B cell (primary cell): ENCODE measurements at regions not wholly inside any gene's neighbourhood (a gene's known extent, or its start where the extent isn't known, plus 50 kb on each side); places are given as distances from the start of the nearest gene placed in this dataset.

Experiments
- ATAC-seq: fragments of 200-7000 bp; cut with Tn5 transposase; one replicate; pipeline ENCODE4 v1.10.0; 2021; ENCODE audit warnings: low read depth, mild to moderate bottlenecking, moderate number of reproducible peaks, moderate library complexity
- CTCF ChIA-PET: fragments of 350-600 bp; sonication (Branson Sonifier 250); formaldehyde crosslinking; loops from one replicate; lab custom pipeline; 2021; ENCODE audit warnings: antibody characterized with exemption, inconsistent platforms; lab: Charles Lee
- POLR2A ChIA-PET: fragments of 350-600 bp; sonication (Branson Sonifier 250); formaldehyde crosslinking; loops from one replicate; lab custom pipeline; 2021; ENCODE audit warnings: antibody characterized with exemption; lab: Charles Lee
- DNase-seq: peaks from one replicate; pipeline ENCODE4 v3.0.0; 2013
- H2AFZ ChIP-seq: 2 replicates; pipeline ENCODE4 v1.6.1; 2012; ENCODE audit warnings: mild to moderate bottlenecking, low read depth, low read length; ENCODE audit not compliant: insufficient read depth, poor library complexity, severe bottlenecking
- H3K27ac ChIP-seq, 2 donors: 1 replicate in 1 of 2; 2 replicates in 1 of 2; pipeline ENCODE4 v1.5.1; 2012 to 2013; ENCODE audit warnings: low read length in 2 of 2, mild to moderate bottlenecking in 2 of 2, moderate library complexity in 1 of 2
- H3K27me3 ChIP-seq, 4 experiments: fragments of 200-600 bp in 1 of 4; sonication (generic) in 1 of 4; replicated peaks in 1 of 4; 1 replicate in 2 of 4; 2 replicates in 2 of 4; pipeline versions ENCODE4 v1.6.1 to v1.7.0; 2013 to 2016; ENCODE audit warnings: low read length in 3 of 4, mild to moderate bottlenecking in 2 of 4, mixed read lengths in 1 of 4, moderate library complexity in 1 of 4; ENCODE audit not compliant: insufficient read depth in 4 of 4, control insufficient read depth in 3 of 4; ENCODE audit errors: control extremely low read depth in 1 of 4
- H3K36me3 ChIP-seq, 2 experiments: replicated peaks in 1 of 2; 1 replicate in 1 of 2; 2 replicates in 1 of 2; pipeline versions ENCODE4 v1.6.1 to v1.7.1; 2013; ENCODE audit warnings: low read length in 1 of 2; ENCODE audit not compliant: insufficient read depth in 2 of 2, control insufficient read depth in 1 of 2; ENCODE audit errors: control extremely low read depth in 1 of 2, extremely low read depth in 1 of 2
- H3K4me1 ChIP-seq, 2 donors: fragments of 200-600 bp in 1 of 2; sonication (generic) in 1 of 2; 1 replicate in 1 of 2; 2 replicates in 1 of 2; pipeline versions ENCODE4 v1.5.1 to v1.6.1; 2013 to 2017; ENCODE audit warnings: low read length in 2 of 2; ENCODE audit not compliant: control insufficient read depth in 2 of 2, insufficient read depth in 2 of 2
- H3K4me2 ChIP-seq: replicated peaks from 2 replicates; pipeline ENCODE3; 2012; ENCODE audit warnings: mild to moderate bottlenecking, low read depth, low read length; ENCODE audit not compliant: poor library complexity, severe bottlenecking
- H3K4me3 ChIP-seq, 5 experiments: fragments of 200-600 bp in 1 of 5; sonication (generic) in 1 of 5; 1 replicate in 3 of 5; 2 replicates in 2 of 5; pipeline versions ENCODE4 v1.5.1 to v1.7.0; 2011 to 2016; ENCODE audit warnings: low read length in 4 of 5, mild to moderate bottlenecking in 4 of 5, low read depth in 2 of 5, control low read depth in 1 of 5, moderate library complexity in 1 of 5; ENCODE audit not compliant: insufficient read depth in 1 of 5; ENCODE audit errors: control extremely low read depth in 1 of 5, extremely low read depth in 1 of 5
- H3K79me2 ChIP-seq: fragments of 200-600 bp; sonication (generic); one replicate; pipeline ENCODE4 v1.6.0; 2016; ENCODE audit warnings: low read length; ENCODE audit not compliant: control insufficient read depth, insufficient read depth
- H3K9ac ChIP-seq: fragments of 200-600 bp; sonication (generic); 2 replicates; pipeline ENCODE4 v1.6.1; 2017; ENCODE audit warnings: mild to moderate bottlenecking, low read length, moderate library complexity
- H3K9me3 ChIP-seq, 3 donors: one replicate each; pipeline versions ENCODE4 v1.6.1 to v1.7.1; 2013; ENCODE audit warnings: low read length in 2 of 3; ENCODE audit not compliant: control insufficient read depth in 2 of 3, insufficient read depth in 1 of 3; ENCODE audit errors: control extremely low read depth in 1 of 3
- H4K20me1 ChIP-seq: 2 replicates; pipeline ENCODE4 v1.6.0; 2012; ENCODE audit warnings: mild to moderate bottlenecking, low read length; ENCODE audit not compliant: insufficient read depth, control insufficient read depth, poor library complexity, severe bottlenecking
- H3K27ac Mint-ChIP-seq: one replicate; pipeline ENCODE4 v1.8.0; 2021; ENCODE audit warnings: mixed read lengths
- H3K27me3 Mint-ChIP-seq: one replicate; pipeline ENCODE4 v1.8.0; 2021; ENCODE audit warnings: mixed read lengths
- H3K4me1 Mint-ChIP-seq: one replicate; pipeline ENCODE4 v1.8.0; 2021; ENCODE audit warnings: mixed read lengths
- H3K4me3 Mint-ChIP-seq: one replicate; pipeline ENCODE4 v1.8.0; 2021; ENCODE audit warnings: mixed read lengths
- H3K9me3 Mint-ChIP-seq: one replicate; pipeline ENCODE4 v1.8.0; 2022; ENCODE audit warnings: mixed read lengths; ENCODE audit not compliant: insufficient read depth
- CTCF ChIP-seq: fragments of 200-600 bp; IDR thresholded peaks from one replicate; pipeline ENCODE4 v1.8.0; 2022; ENCODE audit warnings: antibody characterized with exemption, mild to moderate bottlenecking
- EZH2 ChIP-seq: IDR thresholded peaks from 2 replicates; pipeline ENCODE4 v1.6.1; 2012; ENCODE audit warnings: borderline replicate concordance, low read depth, mild to moderate bottlenecking, moderate library complexity, low read length; ENCODE audit not compliant: insufficient read depth, poor library complexity, severe bottlenecking
- WGBS: methylation state at CpG from one replicate; pipeline ENCODE4 v1.1.5; 2013; ENCODE audit warnings: missing lambda C conversion rate; ENCODE audit not compliant: insufficient coverage; 5-methylcytosine and 5-hydroxymethylcytosine counted together
- intact Hi-C: fragments of 100-400 bp; cut with micrococcal nuclease; formaldehyde crosslinking; loops from one replicate; pipeline ENCODE4 v1.10.0; 2022

GRCh38 chr5:135657536-135658305, 78.9 kb upstream of the CXCL14 start:
- Histone ChIP-seq H3K36me3 (no peaks in the 10 kb centered on the region), H3K79me2 (no peaks in the 10 kb centered on the region), H3K27me3 (no peaks in the 10 kb centered on the region), H3K27ac (no peak overlapping the region), H3K4me2 (no peak overlapping the region), H3K4me1 (no peaks in the 10 kb centered on the region), H3K9ac (no peak overlapping the region), H2AFZ (no peak overlapping the region), H4K20me1 (no peaks in the 10 kb centered on the region), H3K9me3 (peaks cover 0 to 14% (median 4%) of the 10 kb centered on the region in 3 donors), H3K4me3 (no peak overlapping the region)
- TF ChIP-seq CTCF = no peak
- no peak for TF ChIP-seq EZH2
- Mint-ChIP-seq H3K27me3 (no peaks in the 10 kb centered on the region), H3K4me1 (no peaks in the 10 kb centered on the region), H3K9me3 (peaks cover 8% of the 10 kb centered on the region), H3K27ac (no peak overlapping the region), H3K4me3 (no peak overlapping the region)
- CTCF ChIA-PET = no interaction called here
- WGBS = 33% methylated on average over 1 of the region's 3 CpGs
- intact Hi-C loops = no loop called here
- POLR2A ChIA-PET = no interaction called here
- DNase-seq (no peak), ATAC-seq (no peak)

- no peak for DNase-seq
- Mint-ChIP-seq H3K4me3 (no peak overlapping the region), H3K4me1 (no peaks in the 10 kb centered on the region), H3K27me3 (no peaks in the 10 kb centered on the region), H3K27ac (no peak overlapping the region), H3K9me3 (peaks cover 8% of the 10 kb centered on the region)
- TF ChIP-seq EZH2 (no peak), CTCF (no peak)
- ChIA-PET POLR2A (no interaction called here), CTCF (no interaction called here)
- Histone ChIP-seq H3K4me2 (no peak overlapping the region), H3K27ac (no peak overlapping the region), H3K4me1 (no peaks in the 10 kb centered on the region), H4K20me1 (no peaks in the 10 kb centered on the region), H3K9me3 (peaks cover 0 to 8% (median 4%) of the 10 kb centered on the region in 3 donors), H3K4me3 (no peak overlapping the region), H3K27me3 (no peaks in the 10 kb centered on the region), H3K9ac (no peak overlapping the region), H2AFZ (no peak overlapping the region), H3K79me2 (no peaks in the 10 kb centered on the region), H3K36me3 (no peaks in the 10 kb centered on the region)
- WGBS = 95% methylated on average over 2 of the region's 4 CpGs
- no peak for ATAC-seq
- intact Hi-C loops = no loop called here
Measured at GRCh38 chr5:135655468-135655815, 76.7 kb upstream of the CXCL14 start.
